ENCODE measurements at regions not wholly inside any gene's neighbourhood (a gene's known extent, or its start where the extent isn't known, plus 50 kb on each side); places are given as distances from the start of the nearest gene placed in this dataset.
A peak's percentile ranks its signal among the peaks of the same experiment; 100 is the strongest.

- DNase-seq = no peak
Measured at GRCh38 chr5:155299386-155300005, 285.9 kb downstream of the KIF4B start.

GRCh38 chr5:155303120-155303519 is 289.6 kb downstream of the KIF4B start:
- DNase-seq = peak in 1 of 3 donors; percentile 8

- no peak for DNase-seq
Measured at GRCh38 chr5:155307229-155307628, 293.7 kb downstream of the KIF4B start.

GRCh38 chr5:155308289-155308688 is 294.7 kb downstream of the KIF4B start:
- DNase-seq = no peak

- no peak for DNase-seq
Measured at GRCh38 chr5:155309021-155309746, 295.6 kb downstream of the KIF4B start.

GRCh38 chr5:155311721-155312120 is 298.2 kb downstream of the KIF4B start:
- DNase-seq = no peak

GRCh38 chr5:155313518-155313917 is 300.0 kb downstream of the KIF4B start:
- DNase-seq = no peak

- DNase-seq = no peak
Measured at GRCh38 chr5:155316070-155316714, 302.6 kb downstream of the KIF4B start.

- no peak for DNase-seq
Measured at GRCh38 chr5:155332618-155333017, 319.1 kb downstream of the KIF4B start.

GRCh38 chr5:155342956-155343355 is 329.4 kb downstream of the KIF4B start:
- DNase-seq = no peak

- peak; percentile 1 to 23 (median 22) for DNase-seq
Measured at GRCh38 chr5:155343468-155343867, 329.9 kb downstream of the KIF4B start.

GRCh38 chr5:155353231-155353630 is 339.7 kb downstream of the KIF4B start:
- DNase-seq = no peak

GRCh38 chr5:155366096-155366495 is 352.5 kb downstream of the KIF4B start:
- no peak for DNase-seq

- no peak for DNase-seq
Measured at GRCh38 chr5:155367841-155368240, 354.3 kb downstream of the KIF4B start.

- DNase-seq = no peak
Measured at GRCh38 chr5:155368490-155368889, 354.9 kb downstream of the KIF4B start.

- DNase-seq = no peak
Measured at GRCh38 chr5:155380480-155380879, 366.9 kb downstream of the KIF4B start.

- DNase-seq = no peak
Measured at GRCh38 chr5:155381654-155382053, 368.1 kb downstream of the KIF4B start.

- DNase-seq = no peak
Measured at GRCh38 chr5:155389498-155389897, 375.9 kb downstream of the KIF4B start.

GRCh38 chr5:155394727-155395126 is 381.2 kb downstream of the KIF4B start:
- DNase-seq = no peak

GRCh38 chr5:155402927-155403640 is 389.5 kb downstream of the KIF4B start:
- no peak for DNase-seq

GRCh38 chr5:155406815-155407214 is 393.3 kb downstream of the KIF4B start:
- peak in 1 of 3 donors; percentile 4 for DNase-seq

GRCh38 chr5:155408465-155408864 is 394.9 kb downstream of the KIF4B start:
- no peak for DNase-seq

- no peak for DNase-seq
Measured at GRCh38 chr5:155416765-155417164, 403.2 kb downstream of the KIF4B start.
